Glutamatergic neuron (in vitro differentiated cells): ENCODE measurements at regions not wholly inside any gene's neighbourhood (a gene's known extent, or its start where the extent isn't known, plus 50 kb on each side); places are given as distances from the start of the nearest gene placed in this dataset.

Source experiments
- DNase-seq: peaks from one replicate; pipeline ENCODE4 v3.0.0; 2022
- H3K27ac Mint-ChIP-seq: one replicate; pipeline ENCODE4 v1.8.0; 2020; ENCODE audit warnings: mild to moderate bottlenecking, mixed read lengths, inconsistent platforms; ENCODE audit not compliant: unreplicated experiment
- H3K27me3 Mint-ChIP-seq: one replicate; pipeline ENCODE4 v1.8.0; 2020; ENCODE audit warnings: mild to moderate bottlenecking, moderate library complexity, mixed read lengths, inconsistent platforms; ENCODE audit not compliant: unreplicated experiment
- H3K36me3 Mint-ChIP-seq: one replicate; pipeline ENCODE4 v1.8.0; 2020; ENCODE audit warnings: mild to moderate bottlenecking, mixed read lengths, inconsistent platforms; ENCODE audit not compliant: unreplicated experiment
- H3K4me1 Mint-ChIP-seq: one replicate; pipeline ENCODE4 v1.8.0; 2020; ENCODE audit warnings: mild to moderate bottlenecking, low read depth, mixed read lengths, inconsistent platforms; ENCODE audit not compliant: unreplicated experiment
- H3K4me3 Mint-ChIP-seq: one replicate; pipeline ENCODE4 v1.8.0; 2020; ENCODE audit warnings: mild to moderate bottlenecking, mixed read lengths, inconsistent platforms; ENCODE audit not compliant: unreplicated experiment
- H3K9me3 Mint-ChIP-seq: one replicate; pipeline ENCODE4 v1.8.0; 2020; ENCODE audit warnings: mild to moderate bottlenecking, moderate library complexity, mixed read lengths, inconsistent platforms; ENCODE audit not compliant: unreplicated experiment
- CTCF ChIP-seq: fragments of 200-600 bp; sonication (generic); IDR thresholded peaks from one replicate; pipeline ENCODE4 v1.5.0; 2021; ENCODE audit not compliant: partially characterized antibody, unreplicated experiment

GRCh38 chr2:67829470-67829869 lies 233.3 kb downstream of the C1D start:
- Mint-ChIP-seq H3K27ac (no peak overlapping the region), H3K27me3 (peaks cover 2% of the 10 kb centered on the region), H3K9me3 (no peaks in the 10 kb centered on the region), H3K4me3 (no peak overlapping the region), H3K4me1 (no peaks in the 10 kb centered on the region), H3K36me3 (no peaks in the 10 kb centered on the region)
- TF ChIP-seq CTCF: no peak
- DNase-seq: no peak

GRCh38 chr2:67833632-67834031 lies 229.2 kb downstream of the C1D start:
- TF ChIP-seq CTCF: no peak
- no peak overlapping the region for H3K4me3 Mint-ChIP-seq
- no peaks in the 10 kb centered on the region for H3K36me3 Mint-ChIP-seq
- no peak overlapping the region for H3K27ac Mint-ChIP-seq
- no peaks in the 10 kb centered on the region for H3K9me3 Mint-ChIP-seq
- H3K27me3 Mint-ChIP-seq: peaks cover 2% of the 10 kb centered on the region
- H3K4me1 Mint-ChIP-seq: peaks cover 6% of the 10 kb centered on the region
- DNase-seq: no peak

- DNase-seq: no peak
- peaks cover 6% of the 10 kb centered on the region for H3K4me1 Mint-ChIP-seq
- TF ChIP-seq CTCF: no peak
- H3K9me3 Mint-ChIP-seq: no peaks in the 10 kb centered on the region
- H3K27ac Mint-ChIP-seq: no peak overlapping the region
- no peaks in the 10 kb centered on the region for H3K36me3 Mint-ChIP-seq
- H3K4me3 Mint-ChIP-seq: no peak overlapping the region
- H3K27me3 Mint-ChIP-seq: peaks cover 2% of the 10 kb centered on the region
Observed at GRCh38 chr2:67834482-67834881, 228.3 kb downstream of the C1D start.

- Mint-ChIP-seq H3K4me3 (no peak overlapping the region), H3K4me1 (peaks cover 6% of the 10 kb centered on the region), H3K27ac (no peak overlapping the region), H3K36me3 (no peaks in the 10 kb centered on the region), H3K9me3 (no peaks in the 10 kb centered on the region), H3K27me3 (peaks cover 2% of the 10 kb centered on the region)
- no peak for TF ChIP-seq CTCF
- no peak for DNase-seq
Observed at GRCh38 chr2:67835266-67835665, 227.5 kb downstream of the C1D start.

- no peaks in the 10 kb centered on the region for H3K9me3 Mint-ChIP-seq
- H3K4me1 Mint-ChIP-seq: peaks cover 6% of the 10 kb centered on the region
- DNase-seq: peak; percentile 42
- no peak for TF ChIP-seq CTCF
- peaks cover 2% of the 10 kb centered on the region for H3K27me3 Mint-ChIP-seq
- H3K27ac Mint-ChIP-seq: no peak overlapping the region
- H3K36me3 Mint-ChIP-seq: no peaks in the 10 kb centered on the region
- H3K4me3 Mint-ChIP-seq: no peak overlapping the region
Observed at GRCh38 chr2:67836866-67837265, 225.9 kb downstream of the C1D start.
